Loucy (cell line): ENCODE measurements at regions not wholly inside any gene's neighbourhood (a gene's known extent, or its start where the extent isn't known, plus 50 kb on each side); places are given as distances from the start of the nearest gene placed in this dataset.

Experiments
- H2AFZ ChIP-seq: fragments of 200-600 bp; sonication (generic); 2 replicates; pipeline ENCODE4 v1.6.0; 2016; ENCODE audit warnings: antibody characterized with exemption, mild to moderate bottlenecking, low read length, moderate library complexity
- H3F3A ChIP-seq: fragments of 200-600 bp; 2 replicates; pipeline ENCODE4 v1.6.0; 2016; ENCODE audit warnings: antibody characterized with exemption, low read depth, mild to moderate bottlenecking
- H3K27me3 ChIP-seq: fragments of 200-600 bp; sonication (generic); 2 replicates; pipeline ENCODE4 v1.6.1; 2014; ENCODE audit warnings: low read length, mild to moderate bottlenecking; ENCODE audit not compliant: insufficient read depth, poor library complexity, severe bottlenecking
- H3K36me3 ChIP-seq: fragments of 200-600 bp; sonication (generic); 2 replicates; pipeline ENCODE4 v1.6.1; 2016; ENCODE audit warnings: low read length; ENCODE audit not compliant: insufficient read depth
- H3K4me1 ChIP-seq: fragments of 200-600 bp; sonication (generic); 2 replicates; pipeline ENCODE4 v1.5.1; 2014; ENCODE audit warnings: low read length, mild to moderate bottlenecking; ENCODE audit not compliant: insufficient read depth, poor library complexity, severe bottlenecking
- H3K4me2 ChIP-seq: fragments of 200-600 bp; sonication (generic); 2 replicates; pipeline ENCODE4 v1.6.0; 2014; ENCODE audit warnings: antibody characterized with exemption, low read length, low read depth, mild to moderate bottlenecking; ENCODE audit not compliant: poor library complexity, severe bottlenecking
- H3K4me3 ChIP-seq: fragments of 200-600 bp; sonication (generic); 2 replicates; pipeline ENCODE4 v1.5.1; 2014; ENCODE audit warnings: low read length, mild to moderate bottlenecking, mixed read lengths; ENCODE audit not compliant: poor library complexity, severe bottlenecking
- H3K79me2 ChIP-seq: fragments of 200-600 bp; sonication (generic); 2 replicates; pipeline ENCODE4 v1.6.1; 2014; ENCODE audit warnings: low read length; ENCODE audit not compliant: insufficient read depth
- H3K9ac ChIP-seq: fragments of 200-600 bp; sonication (generic); 2 replicates; pipeline ENCODE4 v1.6.0; 2014; ENCODE audit warnings: mild to moderate bottlenecking, low read depth, low read length, moderate library complexity; ENCODE audit not compliant: poor library complexity, severe bottlenecking
- H3K9me2 ChIP-seq: fragments of 200-600 bp; sonication (generic); replicated peaks from 2 replicates; pipeline ENCODE4 v1.6.1; 2016; ENCODE audit warnings: low read depth, low read length, mixed read lengths
- H3K9me3 ChIP-seq: fragments of 200-600 bp; sonication (generic); 2 replicates; pipeline ENCODE4 v1.6.1; 2014; ENCODE audit warnings: mild to moderate bottlenecking, antibody characterized with exemption, low read length, low read depth; ENCODE audit not compliant: insufficient read depth
- H4K20me1 ChIP-seq: fragments of 200-600 bp; sonication (generic); 2 replicates; pipeline ENCODE4 v1.6.0; 2014; ENCODE audit warnings: antibody characterized with exemption, low read length, mild to moderate bottlenecking; ENCODE audit not compliant: insufficient read depth, poor library complexity, severe bottlenecking
- CTCF ChIP-seq: fragments of 200-600 bp; sonication (generic); conservative IDR thresholded peaks from 2 replicates; pipeline ENCODE4 v1.5.1; 2014; ENCODE audit warnings: mild to moderate bottlenecking, antibody characterized with exemption, low read length
- EZH2phosphoT487 ChIP-seq: fragments of 200-600 bp; IDR thresholded peaks from 2 replicates; pipeline ENCODE4 v1.6.1; 2018; ENCODE audit warnings: antibody characterized with exemption, mild to moderate bottlenecking, moderate library complexity, borderline replicate concordance

- no peaks in the 10 kb centered on the region for H4K20me1 ChIP-seq
- no peaks in the 10 kb centered on the region for H3K79me2 ChIP-seq
- no peaks in the 10 kb centered on the region for H3K9me2 ChIP-seq
- H3K4me3 ChIP-seq: no peak overlapping the region
- no peaks in the 10 kb centered on the region for H3F3A ChIP-seq
- no peak overlapping the region for H3K4me2 ChIP-seq
- no peak overlapping the region for H2AFZ ChIP-seq
- H3K36me3 ChIP-seq: no peaks in the 10 kb centered on the region
- TF ChIP-seq EZH2phosphoT487 (no peak), CTCF (no peak)
- no peaks in the 10 kb centered on the region for H3K9me3 ChIP-seq
- H3K4me1 ChIP-seq: no peaks in the 10 kb centered on the region
- H3K9ac ChIP-seq: no peak overlapping the region
- H3K27me3 ChIP-seq: no peaks in the 10 kb centered on the region
Observed at GRCh38 chr10:78410046-78410965, 376.6 kb downstream of the RPS24 start.

GRCh38 chr10:78411716-78412115, 378.1 kb downstream of the RPS24 start:
- TF ChIP-seq CTCF (no peak), EZH2phosphoT487 (no peak)
- H3K27me3 ChIP-seq: no peaks in the 10 kb centered on the region
- H3K36me3 ChIP-seq: no peaks in the 10 kb centered on the region
- no peaks in the 10 kb centered on the region for H3K9me3 ChIP-seq
- H3K4me3 ChIP-seq: no peak overlapping the region
- H3K4me2 ChIP-seq: no peak overlapping the region
- no peak overlapping the region for H3K9ac ChIP-seq
- H3K9me2 ChIP-seq: no peaks in the 10 kb centered on the region
- no peaks in the 10 kb centered on the region for H3F3A ChIP-seq
- no peaks in the 10 kb centered on the region for H3K79me2 ChIP-seq
- no peak overlapping the region for H2AFZ ChIP-seq
- no peaks in the 10 kb centered on the region for H3K4me1 ChIP-seq
- no peaks in the 10 kb centered on the region for H4K20me1 ChIP-seq

- H3K9me2 ChIP-seq: no peaks in the 10 kb centered on the region
- H3K27me3 ChIP-seq: no peaks in the 10 kb centered on the region
- H3K9ac ChIP-seq: no peak overlapping the region
- H3K4me3 ChIP-seq: no peak overlapping the region
- H4K20me1 ChIP-seq: no peaks in the 10 kb centered on the region
- H3K79me2 ChIP-seq: no peaks in the 10 kb centered on the region
- H2AFZ ChIP-seq: no peak overlapping the region
- H3K4me2 ChIP-seq: no peak overlapping the region
- no peak for TF ChIP-seq CTCF
- no peak for TF ChIP-seq EZH2phosphoT487
- no peaks in the 10 kb centered on the region for H3F3A ChIP-seq
- no peaks in the 10 kb centered on the region for H3K4me1 ChIP-seq
- H3K9me3 ChIP-seq: no peaks in the 10 kb centered on the region
- H3K36me3 ChIP-seq: no peaks in the 10 kb centered on the region
Observed at GRCh38 chr10:78412605-78413004, 378.9 kb downstream of the RPS24 start.
